ENCODE measurements at regions not wholly inside any gene's neighbourhood (a gene's known extent, or its start where the extent isn't known, plus 50 kb on each side); places are given as distances from the start of the nearest gene placed in this dataset.

DNA sequence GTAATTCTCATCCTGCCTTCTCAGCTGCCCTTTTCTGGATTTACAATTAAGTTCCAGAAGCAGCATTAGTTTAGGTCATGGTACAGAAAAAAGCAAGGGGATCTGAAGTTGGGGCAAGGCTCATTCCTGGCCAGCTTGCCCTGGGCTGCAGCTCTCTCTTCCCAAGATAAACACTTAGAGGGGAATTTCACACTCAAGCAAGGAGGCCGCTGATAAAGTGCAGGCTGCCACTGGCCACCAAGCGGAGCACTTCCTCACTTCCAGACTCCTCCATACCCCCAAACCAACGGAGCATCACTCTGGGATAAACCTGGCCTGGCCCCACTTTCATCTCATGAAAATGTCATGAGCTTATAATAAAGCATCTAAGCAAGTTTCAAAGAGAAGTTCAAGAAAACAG is 445.5 kb upstream of the MKI67 start:
- TF ChIP-seq, protein P1, sequence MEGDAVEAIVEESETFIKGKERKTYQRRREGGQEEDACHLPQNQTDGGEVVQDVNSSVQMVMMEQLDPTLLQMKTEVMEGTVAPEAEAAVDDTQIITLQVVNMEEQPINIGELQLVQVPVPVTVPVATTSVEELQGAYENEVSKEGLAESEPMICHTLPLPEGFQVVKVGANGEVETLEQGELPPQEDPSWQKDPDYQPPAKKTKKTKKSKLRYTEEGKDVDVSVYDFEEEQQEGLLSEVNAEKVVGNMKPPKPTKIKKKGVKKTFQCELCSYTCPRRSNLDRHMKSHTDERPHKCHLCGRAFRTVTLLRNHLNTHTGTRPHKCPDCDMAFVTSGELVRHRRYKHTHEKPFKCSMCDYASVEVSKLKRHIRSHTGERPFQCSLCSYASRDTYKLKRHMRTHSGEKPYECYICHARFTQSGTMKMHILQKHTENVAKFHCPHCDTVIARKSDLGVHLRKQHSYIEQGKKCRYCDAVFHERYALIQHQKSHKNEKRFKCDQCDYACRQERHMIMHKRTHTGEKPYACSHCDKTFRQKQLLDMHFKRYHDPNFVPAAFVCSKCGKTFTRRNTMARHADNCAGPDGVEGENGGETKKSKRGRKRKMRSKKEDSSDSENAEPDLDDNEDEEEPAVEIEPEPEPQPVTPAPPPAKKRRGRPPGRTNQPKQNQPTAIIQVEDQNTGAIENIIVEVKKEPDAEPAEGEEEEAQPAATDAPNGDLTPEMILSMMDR (IDR thresholded peaks at IDR 0.05) = no peak
- no peak for TF ChIP-seq POLR2A (IDR thresholded peaks at IDR 0.05)
